Body of pancreas (tissue), 4 donors: ENCODE measurements at regions not wholly inside any gene's neighbourhood (a gene's known extent, or its start where the extent isn't known, plus 50 kb on each side); places are given as distances from the start of the nearest gene placed in this dataset.

Experiments
- POLR2A ChIP-seq, 3 donors: fragments of 450-650 bp; IDR thresholded peaks; one replicate each; pipeline ENCODE4 v1.6.1; 2016; ENCODE audit warnings: antibody characterized with exemption in 3 of 3, mild to moderate bottlenecking in 2 of 3
- TF ChIP-seq, protein P1 (sequence below), 7 experiments: fragments of 450-650 bp in 4 of 7; fragments of 200-600 bp in 3 of 7; sonication (generic) in 3 of 7; IDR thresholded peaks; one replicate each; pipeline ENCODE4 v1.5.1; 2016 to 2019; ENCODE audit warnings: antibody characterized with exemption in 7 of 7

DNA sequence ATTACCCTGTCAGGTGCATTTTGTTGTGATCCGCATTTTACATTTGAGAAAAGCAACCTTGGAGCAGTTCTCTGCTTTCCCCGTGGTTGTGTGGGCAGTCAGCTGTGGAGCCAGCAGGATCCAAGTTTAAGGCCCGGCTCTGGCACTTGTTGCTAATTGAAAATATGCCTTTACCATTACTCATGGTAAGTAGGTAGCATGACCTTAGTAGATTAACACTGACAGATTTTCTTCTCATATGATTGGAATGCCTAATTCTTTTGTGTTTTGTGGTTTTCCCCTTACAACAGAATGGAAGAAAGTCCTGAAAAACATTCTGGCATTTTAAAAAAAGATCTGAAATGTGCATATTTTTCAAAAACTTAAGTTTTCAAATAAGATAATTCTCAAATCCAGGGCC, 246.5 kb upstream of the LRRN1 start:
- TF ChIP-seq, protein P1, sequence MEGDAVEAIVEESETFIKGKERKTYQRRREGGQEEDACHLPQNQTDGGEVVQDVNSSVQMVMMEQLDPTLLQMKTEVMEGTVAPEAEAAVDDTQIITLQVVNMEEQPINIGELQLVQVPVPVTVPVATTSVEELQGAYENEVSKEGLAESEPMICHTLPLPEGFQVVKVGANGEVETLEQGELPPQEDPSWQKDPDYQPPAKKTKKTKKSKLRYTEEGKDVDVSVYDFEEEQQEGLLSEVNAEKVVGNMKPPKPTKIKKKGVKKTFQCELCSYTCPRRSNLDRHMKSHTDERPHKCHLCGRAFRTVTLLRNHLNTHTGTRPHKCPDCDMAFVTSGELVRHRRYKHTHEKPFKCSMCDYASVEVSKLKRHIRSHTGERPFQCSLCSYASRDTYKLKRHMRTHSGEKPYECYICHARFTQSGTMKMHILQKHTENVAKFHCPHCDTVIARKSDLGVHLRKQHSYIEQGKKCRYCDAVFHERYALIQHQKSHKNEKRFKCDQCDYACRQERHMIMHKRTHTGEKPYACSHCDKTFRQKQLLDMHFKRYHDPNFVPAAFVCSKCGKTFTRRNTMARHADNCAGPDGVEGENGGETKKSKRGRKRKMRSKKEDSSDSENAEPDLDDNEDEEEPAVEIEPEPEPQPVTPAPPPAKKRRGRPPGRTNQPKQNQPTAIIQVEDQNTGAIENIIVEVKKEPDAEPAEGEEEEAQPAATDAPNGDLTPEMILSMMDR (IDR thresholded peaks at IDR 0.05): no peak
- TF ChIP-seq POLR2A (IDR thresholded peaks at IDR 0.05): no peak
